Lung microvascular endothelial cell (primary cell): ENCODE measurements at regions not wholly inside any gene's neighbourhood (a gene's known extent, or its start where the extent isn't known, plus 50 kb on each side); places are given as distances from the start of the nearest gene placed in this dataset.
"Not testable (repeated sequence)": the region's sequence is repeated elsewhere in the genome, so short reads cannot be mapped to it uniquely, and the experiment has no call there.

Experiments used
- DNase-seq, 2 donors: peaks; one replicate each; pipeline versions ENCODE4 v3.0.0 to v3.0.0-alpha.2; 2010; ENCODE audit warnings: low read depth in 2 of 2

DNA sequence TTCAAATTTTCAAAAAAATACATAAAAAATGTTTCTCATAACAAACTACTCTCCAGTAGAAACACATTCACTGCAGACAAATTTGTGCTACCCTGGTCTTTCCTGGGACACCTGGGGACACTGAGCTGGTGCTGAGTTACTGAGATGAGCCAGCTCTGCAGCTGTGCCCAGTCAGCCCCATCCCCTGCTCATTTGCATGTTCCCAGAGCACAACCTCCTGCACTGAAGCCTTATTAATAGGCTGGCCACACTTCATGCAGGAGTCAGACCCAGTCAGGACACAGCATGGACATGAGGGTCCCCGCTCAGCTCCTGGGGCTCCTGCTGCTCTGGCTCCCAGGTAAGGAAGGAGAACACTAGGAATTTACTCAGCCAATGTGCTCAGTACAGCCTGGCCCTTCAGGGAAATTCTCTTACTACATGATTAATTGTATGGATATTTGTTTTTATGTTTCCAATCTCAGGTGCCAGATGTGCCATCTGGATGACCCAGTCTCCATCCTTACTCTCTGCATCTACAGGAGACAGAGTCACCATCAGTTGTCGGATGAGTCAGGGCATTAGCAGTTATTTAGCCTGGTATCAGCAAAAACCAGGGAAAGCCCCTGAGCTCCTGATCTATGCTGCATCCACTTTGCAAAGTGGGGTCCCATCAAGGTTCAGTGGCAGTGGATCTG is 1529.3 kb downstream of the RPIA start:
- DNase-seq, result not testable (repeated sequence)

DNA sequence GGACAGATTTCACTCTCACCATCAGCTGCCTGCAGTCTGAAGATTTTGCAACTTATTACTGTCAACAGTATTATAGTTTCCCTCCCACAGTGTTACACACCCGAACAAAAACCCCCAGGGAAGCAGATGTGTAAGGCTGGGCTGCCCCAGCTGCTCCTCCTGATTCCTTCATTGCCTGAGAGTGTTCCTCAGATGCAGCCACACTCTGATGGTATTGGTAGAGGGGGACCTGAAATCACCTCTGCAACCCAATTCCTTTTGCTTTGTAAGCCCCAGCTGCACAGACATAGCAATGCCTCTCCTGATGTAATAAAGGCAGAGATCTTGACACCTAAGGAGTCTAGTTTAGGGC is 1529.8 kb downstream of the RPIA start:
- DNase-seq, result no peak

DNA sequence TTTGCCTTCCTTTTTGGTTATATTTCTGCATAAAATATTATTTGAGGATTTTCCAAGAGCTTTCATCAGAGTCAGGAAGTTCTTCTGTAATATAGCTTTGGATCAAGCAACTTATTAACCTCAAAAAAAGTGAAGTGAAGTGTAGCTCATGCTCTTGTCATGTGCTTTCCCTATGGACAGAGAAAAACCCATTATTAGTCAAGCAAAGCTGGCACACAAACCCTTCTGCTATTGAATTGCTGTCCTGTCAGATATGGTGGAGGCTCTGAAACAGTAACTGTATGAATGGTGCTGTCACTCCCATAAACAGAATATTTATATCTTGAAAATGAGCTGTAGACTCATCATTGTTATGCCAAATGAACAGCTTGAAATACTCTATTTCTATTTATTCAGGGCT is 1533.3 kb downstream of the RPIA start:
- DNase-seq, result not testable (repeated sequence)

DNA sequence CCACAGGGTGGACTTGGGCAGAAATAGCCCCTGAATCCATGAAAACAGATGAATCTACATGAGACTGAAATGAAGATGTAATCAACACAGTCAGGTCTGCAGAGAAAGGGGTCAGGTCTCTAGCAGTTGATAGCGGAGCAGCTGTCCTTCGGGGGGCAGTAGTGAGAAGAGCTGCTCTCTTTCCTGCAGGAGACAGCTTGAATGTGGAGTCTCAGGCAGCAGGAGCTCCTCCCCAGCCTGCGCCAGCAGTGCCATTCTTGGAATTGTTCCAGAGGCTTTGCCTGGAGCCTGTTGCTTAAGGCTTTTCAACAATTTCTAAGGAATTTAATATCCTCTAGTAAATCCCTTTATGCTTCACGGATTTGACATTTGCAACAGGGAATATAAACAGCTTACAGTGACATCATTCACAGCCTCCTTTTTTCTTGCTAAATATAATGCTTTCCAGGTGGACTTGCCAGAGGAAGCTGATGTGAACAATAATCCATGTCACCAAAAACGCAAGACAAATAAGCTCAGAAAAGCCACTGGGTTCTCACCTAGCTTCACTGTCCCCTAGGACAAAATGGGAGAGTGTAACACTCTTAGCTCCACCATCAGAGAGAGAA is 1535.1 kb downstream of the RPIA start:
- DNase-seq, result not testable (repeated sequence)

DNA sequence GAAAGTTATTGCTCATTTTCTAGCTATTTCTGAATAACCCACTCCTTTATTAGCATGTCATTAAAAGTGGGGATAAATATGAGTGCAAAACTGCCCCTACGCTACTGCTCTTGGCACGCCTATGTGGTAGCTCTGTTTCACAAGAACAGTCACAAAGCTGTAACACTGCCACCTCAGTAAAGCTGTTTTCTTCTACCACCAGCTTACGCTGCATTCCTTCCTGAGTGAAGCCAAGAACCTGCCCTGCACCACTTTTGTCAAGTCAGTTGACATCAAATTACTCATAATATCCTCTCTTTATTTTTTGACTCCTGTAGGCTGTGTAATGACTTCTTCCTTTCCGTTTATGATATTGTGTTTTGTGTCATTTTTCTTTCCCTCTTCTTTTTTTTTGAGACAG is 1539.7 kb downstream of the RPIA start:
- DNase-seq, result not testable (repeated sequence)

DNA sequence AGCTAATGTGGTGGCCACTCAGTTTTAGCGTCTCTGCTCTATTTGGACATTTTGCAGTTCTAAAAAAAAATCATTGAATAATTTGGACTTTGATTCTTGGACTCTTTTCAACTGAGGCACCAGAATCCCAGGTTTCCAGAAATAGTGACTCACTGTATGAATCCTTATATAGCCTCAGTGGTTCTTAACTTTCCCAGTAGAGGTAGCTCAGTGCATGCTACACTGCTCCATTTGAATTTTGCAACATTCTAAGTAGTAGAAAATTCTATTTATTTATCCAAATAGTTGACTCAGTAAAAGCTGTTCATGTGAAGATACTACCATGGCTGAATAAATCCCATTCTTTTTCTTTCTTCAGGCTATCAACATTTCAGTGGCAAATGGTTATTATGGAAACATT is 1544.0 kb downstream of the RPIA start:
- not testable (repeated sequence) for DNase-seq

DNA sequence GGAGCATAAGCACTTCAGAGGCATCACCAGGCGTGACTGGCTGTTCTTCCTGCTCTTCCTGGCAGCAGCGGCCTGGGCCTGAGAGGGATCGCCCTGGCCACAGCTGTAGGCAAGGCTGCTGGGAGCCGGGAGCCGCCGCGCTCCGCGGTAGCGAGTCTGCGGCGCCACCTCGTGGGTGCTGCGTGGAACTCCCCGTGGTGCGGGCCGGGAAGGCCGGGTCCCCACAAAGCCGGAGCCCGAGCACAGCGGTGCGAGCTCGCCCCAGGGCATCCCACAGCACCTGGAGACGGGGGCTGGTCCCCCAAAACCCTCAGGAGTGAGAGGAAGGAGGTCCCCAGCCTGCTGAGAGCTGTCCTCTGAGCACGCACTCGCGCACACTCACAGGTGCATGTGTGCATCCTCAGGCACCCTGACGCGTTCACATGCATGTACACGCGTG is 1546.5 kb downstream of the RPIA start:
- DNase-seq, result peak; percentile 58 to 60

DNA sequence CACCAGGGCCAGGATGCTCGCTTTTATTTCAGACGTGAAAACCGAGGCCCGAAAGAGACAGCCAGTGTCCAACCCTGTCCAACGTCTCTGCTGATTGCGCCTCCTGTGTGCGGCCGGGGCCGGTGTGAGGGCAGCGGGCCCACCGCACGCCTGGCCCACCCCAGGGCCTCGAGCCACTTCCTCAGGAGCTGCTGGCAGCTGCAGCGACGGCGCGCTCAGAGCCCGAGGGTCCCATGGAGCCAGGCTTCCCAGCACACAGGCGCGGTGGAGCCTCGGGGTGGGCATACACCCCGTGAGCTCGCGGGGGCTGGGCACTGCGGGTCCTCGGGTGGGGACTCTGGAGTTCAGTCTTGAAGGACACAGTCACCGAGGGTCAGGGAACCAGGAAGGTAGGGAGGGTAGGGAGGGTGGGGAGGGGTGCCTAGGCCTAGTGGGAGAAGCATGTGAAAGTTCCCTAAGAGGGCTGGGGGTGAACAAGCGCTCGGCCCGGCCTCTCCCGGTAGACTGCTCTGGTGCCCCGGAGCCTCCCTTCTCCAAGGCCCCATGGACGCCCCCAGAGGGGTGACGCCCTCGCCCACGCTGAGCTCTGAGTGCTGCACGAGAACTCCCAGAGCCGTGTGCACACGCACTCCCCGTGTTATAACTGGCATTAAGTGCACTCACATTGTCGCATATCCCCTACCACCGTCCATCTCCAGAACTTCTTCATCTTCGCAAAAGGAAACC is 1547.2 kb downstream of the RPIA start:
- DNase-seq, result not testable (repeated sequence)

DNA sequence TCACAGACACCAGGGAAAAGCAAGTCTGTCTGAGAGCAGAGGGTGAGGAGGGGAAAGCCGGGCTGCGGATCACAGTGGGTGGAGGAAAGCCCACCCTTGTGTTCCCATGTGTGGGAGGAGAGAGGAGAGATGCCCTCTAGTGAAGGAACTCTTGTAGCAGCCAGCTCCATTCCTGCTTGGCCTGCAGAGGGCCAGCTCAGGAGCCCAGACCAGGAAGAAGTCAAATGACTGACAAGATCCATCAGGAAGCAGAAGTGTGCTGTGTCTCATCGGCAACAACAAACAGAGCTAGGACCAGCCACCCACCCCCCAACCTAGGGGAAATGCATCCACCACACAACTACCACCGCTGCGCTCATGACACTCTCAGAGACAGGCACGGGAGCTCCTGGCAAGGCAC is 1548.3 kb downstream of the RPIA start:
- not testable (repeated sequence) for DNase-seq

DNA sequence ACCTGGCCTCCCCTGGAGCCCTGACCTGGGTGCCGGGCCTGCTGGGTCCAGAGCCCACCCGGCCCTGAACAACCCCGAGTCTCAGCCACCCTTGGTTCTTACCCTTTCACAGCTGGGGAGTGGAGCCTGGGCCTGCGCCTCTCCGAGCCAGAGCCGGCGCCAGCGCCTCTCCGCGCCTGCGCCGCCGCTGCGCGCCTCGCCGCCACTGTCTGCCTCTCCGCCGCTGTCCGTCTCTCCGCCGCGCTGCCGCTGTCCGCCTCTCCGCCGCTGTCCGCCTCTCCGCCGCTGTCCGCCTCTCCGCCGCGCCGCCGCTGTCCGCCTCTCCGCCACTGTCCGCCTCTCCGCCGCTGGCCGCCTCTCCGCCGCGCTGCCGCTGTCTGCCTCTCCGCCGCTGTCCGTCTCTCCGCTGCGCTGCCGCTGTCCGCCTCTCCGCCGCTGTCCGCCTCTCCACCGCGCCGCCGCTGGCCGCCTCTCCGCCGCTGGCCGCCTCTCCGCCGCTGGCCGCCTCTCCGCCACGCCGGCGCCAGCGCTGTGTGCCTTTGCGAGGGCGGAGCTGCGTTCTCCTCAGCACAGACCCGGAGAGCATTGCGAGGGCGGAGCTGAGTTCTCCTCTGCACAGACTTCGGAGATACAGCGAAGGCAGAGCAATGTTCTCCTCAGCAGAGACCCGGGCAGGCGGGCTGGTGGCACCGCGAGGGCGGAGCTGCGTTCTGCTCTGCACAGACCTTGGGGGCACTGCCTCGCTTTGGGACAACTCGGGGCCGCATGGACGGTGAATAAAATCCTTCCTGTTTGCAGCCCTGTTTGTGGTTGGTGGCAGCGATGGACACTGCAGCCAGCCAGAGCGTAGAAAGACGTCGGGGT is 1553.7 kb downstream of the RPIA start:
- peak; percentile 39 to 40 for DNase-seq

DNA sequence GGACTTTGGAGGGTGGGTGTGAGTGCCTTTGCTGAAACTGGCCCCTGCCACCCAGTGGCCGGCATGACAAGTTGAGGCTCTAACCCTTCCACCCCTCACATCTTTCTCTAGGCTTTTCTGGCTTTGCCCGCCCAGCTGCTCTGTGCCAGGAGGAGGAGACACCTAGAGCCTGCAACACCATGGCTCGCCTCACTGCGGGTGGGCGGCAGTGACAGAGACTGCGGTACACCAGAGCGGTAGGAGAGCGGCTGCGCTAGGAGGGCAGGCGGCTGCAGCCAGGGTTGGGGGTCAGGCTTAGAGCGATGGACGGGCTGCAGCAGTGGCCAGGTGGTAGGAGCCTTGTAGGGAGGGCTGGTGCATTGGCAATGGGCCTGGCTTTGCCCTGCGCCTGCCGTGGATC is 1556.9 kb downstream of the RPIA start:
- not testable (repeated sequence) for DNase-seq

DNA sequence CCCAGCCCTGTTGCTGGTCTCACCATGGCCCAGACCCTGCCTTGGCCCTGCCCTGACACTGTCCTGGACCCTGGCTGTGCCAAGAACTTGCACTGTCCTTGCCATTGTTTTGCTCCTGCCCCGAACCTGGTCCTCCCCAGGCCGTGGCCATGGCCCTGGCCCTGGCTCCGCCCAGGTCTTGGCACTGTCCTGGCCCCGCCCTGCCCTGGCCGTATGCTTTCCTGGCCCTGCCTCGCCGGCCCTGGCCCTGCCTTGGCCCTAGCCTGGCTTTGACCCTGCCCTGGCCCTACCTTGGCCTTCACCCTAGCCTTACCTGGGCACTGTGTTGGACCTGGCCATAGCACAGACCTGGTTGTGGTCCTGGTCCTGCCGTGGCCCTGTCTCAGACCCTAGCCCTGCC is 1558.9 kb downstream of the RPIA start:
- not testable (repeated sequence) for DNase-seq

DNA sequence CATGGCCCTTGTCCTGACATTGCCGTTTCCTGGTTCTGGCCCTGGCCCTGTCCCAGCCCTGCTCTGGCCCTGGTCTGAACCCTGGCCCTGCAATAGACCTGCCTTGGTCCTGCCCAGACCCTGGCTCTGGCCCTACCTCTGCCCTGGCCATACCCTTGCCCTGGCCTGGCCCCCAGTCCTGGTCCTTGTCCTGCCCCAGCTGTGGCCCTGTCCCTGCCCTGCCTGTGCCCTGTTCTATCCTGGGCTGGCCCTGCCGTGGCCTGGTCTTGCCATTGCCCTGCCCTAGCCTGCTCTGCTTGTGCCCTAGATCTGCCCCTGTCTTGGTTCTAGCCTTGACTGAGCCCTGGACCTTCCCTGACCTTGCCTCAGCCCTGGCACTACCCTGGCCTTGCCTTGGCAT is 1560.1 kb downstream of the RPIA start:
- not testable (repeated sequence) for DNase-seq

DNA sequence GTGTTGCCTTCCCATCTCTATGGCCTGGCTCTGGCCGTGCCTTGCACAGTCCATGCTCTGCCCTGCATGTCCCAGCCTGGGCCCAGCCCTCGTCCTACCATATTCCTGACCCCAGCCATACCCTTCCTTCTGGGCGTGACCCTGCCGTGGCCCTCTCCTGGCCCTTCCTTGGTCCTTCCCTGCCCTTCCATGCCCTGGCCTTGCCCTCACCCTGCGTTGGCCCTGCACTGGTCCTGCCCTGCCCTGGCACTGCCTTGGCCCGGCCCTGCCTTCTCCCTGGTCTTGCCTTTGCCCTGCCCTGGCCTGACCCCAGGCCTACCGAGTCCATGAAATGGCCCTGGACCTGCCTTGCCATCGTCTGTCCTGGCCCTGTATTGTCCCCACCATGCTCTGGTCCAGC is 1561.8 kb downstream of the RPIA start:
- DNase-seq, result not testable (repeated sequence)

DNA sequence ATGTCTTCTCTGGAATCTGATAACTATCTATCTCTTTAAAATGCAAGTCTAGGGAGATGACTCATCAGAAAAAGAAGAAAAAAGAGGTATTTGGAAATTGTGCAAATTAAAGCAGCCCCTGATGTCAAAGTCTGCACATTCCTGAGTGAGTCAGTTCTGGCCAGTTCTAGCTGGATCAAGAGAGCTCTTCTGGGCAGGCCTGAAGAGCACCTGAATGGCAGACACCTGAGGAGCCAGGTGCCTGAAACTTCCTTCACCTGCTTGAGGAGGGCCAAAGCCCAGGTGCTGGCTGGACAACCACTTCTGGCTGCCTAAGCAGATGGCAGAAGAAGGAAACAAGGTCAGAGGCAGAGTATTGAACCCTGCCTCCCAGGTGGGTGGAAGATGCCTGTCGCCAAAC is 1575.4 kb downstream of the RPIA start:
- DNase-seq, result not testable (repeated sequence)

DNA sequence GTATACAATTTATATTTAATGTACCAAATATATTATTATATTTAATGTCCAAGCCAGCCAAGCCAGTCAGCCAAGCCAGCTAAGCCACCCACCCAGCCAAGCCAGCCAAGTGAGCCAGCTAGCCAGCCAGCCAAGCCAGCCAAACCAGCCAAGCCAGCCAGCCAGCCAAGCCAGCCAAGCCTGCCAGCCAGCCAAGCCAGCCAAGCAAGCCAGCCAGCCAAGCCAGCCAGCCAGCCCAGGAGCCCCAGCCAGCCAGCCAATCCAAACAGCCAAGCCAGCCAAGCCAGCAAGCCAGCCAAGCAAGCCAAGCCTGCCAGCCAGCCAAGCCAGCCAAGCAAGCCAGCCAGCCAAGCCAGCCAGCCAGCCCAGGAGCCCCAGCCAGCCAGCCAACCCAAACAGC is 1596.3 kb downstream of the RPIA start:
- not testable (repeated sequence) for DNase-seq

DNA sequence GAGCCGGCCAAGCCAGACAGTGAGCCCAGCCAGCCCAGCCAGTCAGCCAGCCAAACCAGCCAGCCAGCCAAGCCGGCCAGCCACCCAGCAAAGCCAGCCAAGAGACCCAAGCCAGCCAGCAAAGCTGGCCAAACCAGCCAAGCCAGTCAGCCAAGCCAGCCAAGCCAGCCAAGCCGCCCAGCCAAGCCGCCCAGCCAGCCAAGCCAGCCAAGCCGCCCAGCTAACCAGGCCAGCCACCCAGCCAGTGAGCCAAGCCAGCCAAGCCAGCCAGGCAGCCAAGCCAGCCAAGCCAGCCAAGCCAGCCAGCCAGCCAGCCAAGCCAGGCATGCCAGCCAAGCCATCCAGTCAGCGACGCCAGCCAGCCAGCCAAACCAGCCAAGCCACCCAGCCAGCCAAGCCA is 1596.9 kb downstream of the RPIA start:
- not testable (repeated sequence) for DNase-seq

DNA sequence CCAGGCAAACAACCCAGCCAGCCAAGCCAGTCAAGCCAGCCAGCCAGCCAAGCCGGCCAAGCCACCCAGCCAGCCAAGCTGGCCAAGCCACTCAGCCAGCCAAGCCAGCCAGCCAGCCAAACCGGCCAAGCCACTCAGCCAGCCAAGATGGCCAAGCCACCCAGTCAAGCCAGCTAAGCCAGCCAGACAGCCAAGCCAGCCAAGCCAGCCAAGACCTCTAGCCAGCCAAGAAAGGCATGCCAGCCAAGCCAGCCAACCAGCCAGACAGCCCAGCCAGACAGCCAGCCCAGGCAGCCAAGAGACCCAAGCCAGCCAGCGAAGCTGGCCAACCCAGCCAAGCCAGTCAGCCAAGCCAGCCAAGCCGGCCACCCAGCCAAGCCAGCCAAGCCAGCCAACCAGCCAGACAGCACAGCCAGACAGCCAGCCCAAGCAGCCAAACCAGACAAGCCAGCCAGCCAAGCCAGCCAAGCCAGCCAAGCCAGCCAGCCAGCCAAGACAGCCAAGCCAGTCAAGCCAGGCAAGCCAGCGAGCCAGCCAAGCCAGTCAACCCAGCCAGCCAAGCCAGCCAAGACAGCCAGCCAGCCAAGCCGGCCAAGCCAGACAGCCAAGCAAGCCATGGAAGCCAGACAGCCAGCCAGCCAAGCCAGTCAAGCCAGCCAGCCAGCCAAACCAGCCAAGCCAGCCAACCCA is 1598.0 kb downstream of the RPIA start:
- DNase-seq, result not testable (repeated sequence)

DNA sequence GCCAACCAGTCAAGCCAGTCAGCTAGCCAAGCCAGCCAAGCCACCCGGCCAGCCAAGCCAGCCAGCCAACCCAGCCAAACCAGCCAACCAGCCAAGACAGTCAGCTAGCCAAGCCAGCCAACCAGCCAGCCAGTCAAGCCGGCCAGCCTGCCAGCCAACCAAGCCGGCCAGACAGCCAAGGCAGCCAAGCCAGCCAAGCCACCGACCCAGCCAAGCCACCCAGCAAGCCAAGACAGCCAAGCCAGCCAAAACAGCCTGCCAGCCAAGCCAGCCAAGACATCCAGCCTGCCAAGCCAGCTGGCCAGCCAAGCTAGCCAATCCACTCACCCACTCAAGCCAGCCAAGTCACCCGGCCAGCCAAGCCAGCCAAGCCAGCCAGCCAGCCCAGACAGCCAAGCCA is 1599.2 kb downstream of the RPIA start:
- not testable (repeated sequence) for DNase-seq

DNA sequence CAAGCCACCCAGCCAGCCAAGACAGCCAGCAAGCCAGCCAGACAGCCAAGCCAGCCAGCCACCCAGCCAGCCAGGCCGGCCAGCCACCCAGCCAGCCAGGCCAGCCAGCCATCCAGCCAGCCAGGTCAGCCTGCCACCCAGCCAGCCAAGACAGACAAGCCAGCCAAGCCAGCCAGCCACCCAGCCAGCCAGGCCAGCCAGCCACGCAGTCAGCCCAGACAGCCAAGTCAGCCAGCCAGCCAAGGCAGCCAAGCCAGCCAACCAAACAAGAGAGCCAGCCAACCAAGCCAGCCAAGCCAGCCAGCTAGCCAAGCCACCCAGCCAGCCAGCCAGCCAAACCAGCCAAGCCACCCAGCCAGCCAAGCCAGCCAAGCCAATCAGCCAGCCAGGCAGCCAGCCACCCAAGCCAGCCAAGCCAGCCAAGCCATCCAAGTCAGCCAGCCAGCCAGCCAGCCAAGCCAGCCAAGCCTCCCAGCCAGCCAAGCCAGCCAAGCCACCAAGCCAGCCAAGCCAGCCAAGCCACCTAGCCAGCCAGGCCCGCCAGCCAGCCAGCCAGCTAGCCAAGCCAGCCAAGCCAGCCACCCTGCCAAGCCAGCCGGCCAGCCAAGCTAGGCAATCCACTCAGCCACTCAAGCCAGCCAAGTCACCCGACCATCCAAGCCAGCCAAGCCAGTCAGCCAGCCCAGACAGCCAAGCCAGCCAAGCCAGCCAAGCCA is 1599.9 kb downstream of the RPIA start:
- not testable (repeated sequence) for DNase-seq
